Endodermal cell (in vitro differentiated cells): ENCODE measurements at regions not wholly inside any gene's neighbourhood (a gene's known extent, or its start where the extent isn't known, plus 50 kb on each side); places are given as distances from the start of the nearest gene placed in this dataset.

ENCODE experiments used
- DNase-seq: peaks from one replicate; pipeline ENCODE4 v3.0.0-alpha.2; 2017
- H3K27ac ChIP-seq: 2 replicates; pipeline ENCODE4 v1.5.1; 2013; ENCODE audit warnings: mild to moderate bottlenecking, low read depth, low read length, moderate library complexity
- H3K27me3 ChIP-seq: 2 replicates; pipeline ENCODE4 v1.6.1; 2013; ENCODE audit warnings: mild to moderate bottlenecking, low read length, moderate library complexity; ENCODE audit not compliant: insufficient read depth, control insufficient read depth, poor library complexity, severe bottlenecking
- H3K36me3 ChIP-seq: 2 replicates; pipeline ENCODE4 v1.7.0; 2013; ENCODE audit warnings: mild to moderate bottlenecking, low read length, moderate library complexity; ENCODE audit not compliant: control insufficient read depth, insufficient read depth
- H3K4me1 ChIP-seq: one replicate; pipeline ENCODE4 v1.7.0; 2013; ENCODE audit warnings: low read length; ENCODE audit not compliant: control insufficient read depth, insufficient read depth
- H3K4me3 ChIP-seq: 2 replicates; pipeline ENCODE4 v1.5.1; 2013; ENCODE audit warnings: mild to moderate bottlenecking, low read length, moderate library complexity
- H3K9ac ChIP-seq: 2 replicates; pipeline ENCODE4 v1.6.1; 2013; ENCODE audit warnings: mild to moderate bottlenecking, low read length, moderate library complexity; ENCODE audit not compliant: poor library complexity, severe bottlenecking; ENCODE audit errors: extremely low read depth
- H3K9me3 ChIP-seq: 2 replicates; pipeline ENCODE4 v1.6.1; 2013; ENCODE audit warnings: mild to moderate bottlenecking, low read length, moderate library complexity; ENCODE audit not compliant: control insufficient read depth
- H3K27ac Mint-ChIP-seq: 2 replicates; pipeline ENCODE4 v1.8.0; 2020; ENCODE audit warnings: mixed read lengths
- H3K27me3 Mint-ChIP-seq: 2 replicates; pipeline ENCODE4 v1.8.0; 2021; ENCODE audit warnings: mild to moderate bottlenecking, mixed read lengths; ENCODE audit not compliant: insufficient read depth
- H3K36me3 Mint-ChIP-seq: 2 replicates; pipeline ENCODE4 v1.8.0; 2020; ENCODE audit warnings: low read depth, mixed read lengths
- H3K4me1 Mint-ChIP-seq: 2 replicates; pipeline ENCODE4 v1.8.0; 2020; ENCODE audit warnings: mixed read lengths
- H3K4me3 Mint-ChIP-seq: 2 replicates; pipeline ENCODE4 v1.8.0; 2020; ENCODE audit warnings: mild to moderate bottlenecking, moderate library complexity, mixed read lengths
- H3K9me3 Mint-ChIP-seq: 2 replicates; pipeline ENCODE4 v1.8.0; 2020; ENCODE audit warnings: mild to moderate bottlenecking, mixed read lengths
- CTCF ChIP-seq: fragments of 200-600 bp; sonication (generic); conservative IDR thresholded peaks from 2 replicates; pipeline ENCODE4 v1.5.0; 2021; ENCODE audit warnings: antibody characterized with exemption, mild to moderate bottlenecking
- WGBS, 2 experiments: methylation state at CpG; one replicate each; pipeline versions ENCODE4 v1.1.5 to v1.1.7; 2013; ENCODE audit warnings: missing lambda C conversion rate in 2 of 2, mixed read lengths in 1 of 2; ENCODE audit not compliant: insufficient coverage in 1 of 2, insufficient read length in 1 of 2; 5-methylcytosine and 5-hydroxymethylcytosine counted together

GRCh38 chr15:98442379-98442833 lies 205.9 kb upstream of the IGF1R start:
- no peaks in the 10 kb centered on the region for H3K9me3 ChIP-seq
- Mint-ChIP-seq H3K4me1 (peaks cover 16% of the 10 kb centered on the region), H3K4me3 (no peak overlapping the region), H3K36me3 (no peaks in the 10 kb centered on the region), H3K27me3 (peaks cover 28% of the 10 kb centered on the region), H3K9me3 (peaks cover 12% of the 10 kb centered on the region), H3K27ac (no peak overlapping the region)
- H3K9ac ChIP-seq = no peak overlapping the region
- H3K27me3 ChIP-seq = no peaks in the 10 kb centered on the region
- no peak overlapping the region for H3K27ac ChIP-seq
- H3K4me3 ChIP-seq = no peak overlapping the region
- 0 to 19% methylated on average over 2 to 4 of the region's 4 CpGs for WGBS, 2 experiments
- peak; percentile 96 for TF ChIP-seq CTCF
- no peaks in the 10 kb centered on the region for H3K36me3 ChIP-seq
- peak; percentile 92 for DNase-seq
- H3K4me1 ChIP-seq = no peaks in the 10 kb centered on the region

GRCh38 chr15:98442901-98443300 lies 205.4 kb upstream of the IGF1R start:
- H3K27ac ChIP-seq = no peak overlapping the region
- Mint-ChIP-seq H3K27me3 (peaks cover 28% of the 10 kb centered on the region), H3K27ac (no peak overlapping the region), H3K4me1 (peaks cover 16% of the 10 kb centered on the region), H3K9me3 (peaks cover 12% of the 10 kb centered on the region), H3K4me3 (no peak overlapping the region), H3K36me3 (no peaks in the 10 kb centered on the region)
- no peak overlapping the region for H3K4me3 ChIP-seq
- H3K9ac ChIP-seq = no peak overlapping the region
- no peaks in the 10 kb centered on the region for H3K27me3 ChIP-seq
- no peak for TF ChIP-seq CTCF
- H3K9me3 ChIP-seq = no peaks in the 10 kb centered on the region
- H3K4me1 ChIP-seq = no peaks in the 10 kb centered on the region
- 83 to 100% methylated on average over 2 to 3 of the region's 3 CpGs for WGBS, 2 experiments
- H3K36me3 ChIP-seq = no peaks in the 10 kb centered on the region
- DNase-seq = no peak

- Histone ChIP-seq H3K4me1 (no peaks in the 10 kb centered on the region), H3K9me3 (peaks cover 6% of the 10 kb centered on the region), H3K27ac (no peak overlapping the region), H3K27me3 (no peaks in the 10 kb centered on the region), H3K4me3 (no peak overlapping the region), H3K9ac (no peak overlapping the region), H3K36me3 (no peaks in the 10 kb centered on the region)
- WGBS, 2 experiments = 69 to 89% methylated on average over 5 to 7 of the region's 7 CpGs
- Mint-ChIP-seq H3K27ac (no peak overlapping the region), H3K36me3 (no peaks in the 10 kb centered on the region), H3K4me1 (peaks cover 16% of the 10 kb centered on the region), H3K4me3 (no peak overlapping the region), H3K9me3 (peaks cover 17% of the 10 kb centered on the region), H3K27me3 (peaks cover 32% of the 10 kb centered on the region)
- TF ChIP-seq CTCF = no peak
- DNase-seq = no peak
Observed at GRCh38 chr15:98443526-98443925, 204.8 kb upstream of the IGF1R start.
